Testis (tissue), 2 donors: ENCODE measurements at regions not wholly inside any gene's neighbourhood (a gene's known extent, or its start where the extent isn't known, plus 50 kb on each side); places are given as distances from the start of the nearest gene placed in this dataset.

Source experiments
- DNase-seq: peaks from one replicate; pipeline ENCODE4 v3.0.0-alpha.2; 2019
- H3K27ac ChIP-seq, 2 donors: fragments of 200-600 bp; sonication (generic); one replicate each; pipeline ENCODE4 v1.5.1; 2019
- H3K27me3 ChIP-seq: fragments of 200-600 bp; sonication (generic); one replicate; pipeline ENCODE4 v1.5.1; 2019
- H3K36me3 ChIP-seq: fragments of 200-600 bp; sonication (generic); one replicate; pipeline ENCODE4 v1.5.1; 2017; ENCODE audit warnings: low read depth; ENCODE audit errors: missing control alignments
- H3K4me1 ChIP-seq: fragments of 200-600 bp; sonication (generic); one replicate; pipeline ENCODE4 v1.5.1; 2019
- H3K4me3 ChIP-seq, 2 donors: fragments of 200-600 bp; sonication (generic); one replicate each; pipeline ENCODE4 v1.5.1; 2017 to 2019
- H3K9me3 ChIP-seq: fragments of 200-600 bp; sonication (generic); one replicate; pipeline ENCODE4 v1.5.1; 2017
- CTCF ChIP-seq, 3 experiments: fragments of 450-650 bp in 2 of 3; fragments of 200-600 bp in 1 of 3; sonication (generic) in 1 of 3; IDR thresholded peaks; one replicate each; pipeline ENCODE4 v1.5.1; 2016 to 2019; ENCODE audit warnings: antibody characterized with exemption in 3 of 3, mild to moderate bottlenecking in 2 of 3, moderate library complexity in 1 of 3
- POLR2A ChIP-seq: fragments of 450-650 bp; IDR thresholded peaks from one replicate; pipeline ENCODE4 v1.6.1; 2017; ENCODE audit warnings: antibody characterized with exemption, mild to moderate bottlenecking, moderate library complexity
- WGBS, 2 donors: methylation state at CpG; one replicate each; pipeline ENCODE4 v1.1.5; 2018; 5-methylcytosine and 5-hydroxymethylcytosine counted together
- intact Hi-C: fragments of 100-400 bp; cut with DNase I; formaldehyde crosslinking; loops from one replicate; pipeline ENCODE4 v1.15.1; 2023; ENCODE audit warnings: low total_unique reads

- Histone ChIP-seq H3K9me3 (no peaks in the 10 kb centered on the region), H3K36me3 (no peaks in the 10 kb centered on the region), H3K4me3 (no peak overlapping the region), H3K27ac (no peak overlapping the region), H3K27me3 (no peaks in the 10 kb centered on the region), H3K4me1 (no peaks in the 10 kb centered on the region)
- 94 to 96% methylated on average over 2 of the region's 2 CpGs for WGBS, 2 donors
- TF ChIP-seq POLR2A (no peak), CTCF (IDR thresholded peaks at IDR 0.05) (no peak)
- intact Hi-C loops = no loop called here
- DNase-seq = no peak
Observed at GRCh38 chr1:216883518-216883917, 160.3 kb upstream of the ESRRG start.

- Histone ChIP-seq H3K9me3 (no peaks in the 10 kb centered on the region), H3K4me1 (no peaks in the 10 kb centered on the region), H3K27me3 (no peaks in the 10 kb centered on the region), H3K27ac (no peak overlapping the region), H3K36me3 (no peaks in the 10 kb centered on the region), H3K4me3 (no peak overlapping the region)
- intact Hi-C loops = no loop called here
- WGBS, 2 donors = 88 to 95% methylated on average over 2 of the region's 2 CpGs
- no peak for DNase-seq
- TF ChIP-seq POLR2A (no peak), CTCF (IDR thresholded peaks at IDR 0.05) (no peak)
Observed at GRCh38 chr1:216881695-216882094, 158.5 kb upstream of the ESRRG start.

- 61 to 68% methylated on average over 2 of the region's 2 CpGs for WGBS, 2 donors
- H3K27me3 ChIP-seq = no peaks in the 10 kb centered on the region
- H3K36me3 ChIP-seq = no peaks in the 10 kb centered on the region
- H3K4me1 ChIP-seq = no peaks in the 10 kb centered on the region
- no peak overlapping the region for H3K4me3 ChIP-seq
- DNase-seq = no peak
- intact Hi-C loops = no loop called here
- H3K27ac ChIP-seq = no peak overlapping the region
- TF ChIP-seq POLR2A = no peak
- TF ChIP-seq CTCF (IDR thresholded peaks at IDR 0.05) = no peak
- H3K9me3 ChIP-seq = no peaks in the 10 kb centered on the region
Observed at GRCh38 chr1:216866714-216867113, 143.5 kb upstream of the ESRRG start.

GRCh38 chr1:216855810-216856209, 132.6 kb upstream of the ESRRG start:
- H3K4me1 ChIP-seq = no peaks in the 10 kb centered on the region
- H3K4me3 ChIP-seq = no peak overlapping the region
- H3K9me3 ChIP-seq = no peaks in the 10 kb centered on the region
- intact Hi-C loops = no loop called here
- no peaks in the 10 kb centered on the region for H3K36me3 ChIP-seq
- WGBS, 2 donors = 80 to 86% methylated on average over 3 of the region's 3 CpGs
- no peak for DNase-seq
- H3K27me3 ChIP-seq = no peaks in the 10 kb centered on the region
- no peak overlapping the region for H3K27ac ChIP-seq
- TF ChIP-seq POLR2A (no peak), CTCF (IDR thresholded peaks at IDR 0.05) (no peak)

- no peak for DNase-seq
- 85 to 88% methylated on average over 6 of the region's 6 CpGs for WGBS, 2 donors
- TF ChIP-seq POLR2A (no peak), CTCF (IDR thresholded peaks at IDR 0.05) (no peak)
- Histone ChIP-seq H3K27ac (no peak overlapping the region), H3K9me3 (no peaks in the 10 kb centered on the region), H3K36me3 (no peaks in the 10 kb centered on the region), H3K4me1 (no peaks in the 10 kb centered on the region), H3K4me3 (no peak overlapping the region), H3K27me3 (no peaks in the 10 kb centered on the region)
- intact Hi-C loops = no loop called here
Observed at GRCh38 chr1:216854836-216855484, 131.7 kb upstream of the ESRRG start.
